Adrenal gland (tissue), 9 donors: ENCODE measurements at regions not wholly inside any gene's neighbourhood (a gene's known extent, or its start where the extent isn't known, plus 50 kb on each side); places are given as distances from the start of the nearest gene placed in this dataset.

Source experiments
- DNase-seq, 7 donors: peaks; one replicate each; pipeline ENCODE4 v3.0.0-alpha.2; 2019 to 2020
- H3K27ac ChIP-seq, 5 donors: fragments of 200-600 bp; sonication (generic) in 4 of 5; 1 replicate in 3 of 5; 2 replicates in 2 of 5; pipeline versions ENCODE4 v1.5.1 to v1.8.0; 2016 to 2020; ENCODE audit warnings: mild to moderate bottlenecking in 1 of 5
- H3K27me3 ChIP-seq: fragments of 200-600 bp; 2 replicates; pipeline ENCODE4 v1.8.0; 2021
- H3K36me3 ChIP-seq, 2 donors: fragments of 200-600 bp; replicated peaks in 1 of 2; 1 replicate in 1 of 2; 2 replicates in 1 of 2; pipeline versions ENCODE4 v1.5.1 to v1.8.0; 2018 to 2022
- H3K4me1 ChIP-seq, 2 donors: fragments of 200-600 bp; replicated peaks in 1 of 2; 1 replicate in 1 of 2; 2 replicates in 1 of 2; pipeline versions ENCODE4 v1.5.1 to v1.8.0; 2018 to 2021
- H3K4me3 ChIP-seq, 4 donors: fragments of 200-600 bp; sonication (generic) in 3 of 4; one replicate each; pipeline ENCODE4 v1.5.1; 2016 to 2018
- H3K9me3 ChIP-seq, 3 donors: fragments of 200-600 bp; sonication (generic) in 1 of 3; replicated peaks in 1 of 3; 1 replicate in 2 of 3; 2 replicates in 1 of 3; pipeline versions ENCODE4 v1.5.1 to v1.8.0; 2016 to 2021
- POLR2A ChIP-seq, 2 donors: fragments of 450-650 bp; IDR thresholded peaks; one replicate each; pipeline ENCODE4 v1.6.1; 2017; ENCODE audit warnings: antibody characterized with exemption in 2 of 2, mild to moderate bottlenecking in 2 of 2, moderate library complexity in 1 of 2
- WGBS, 4 donors: extraction: QIAGEN DNeasy Blood & Tissue Kit in 2 of 4; methylation state at CpG; one replicate each; pipeline versions ENCODE4 v1.1.5 to v1.1.7; 2013 to 2017; 5-methylcytosine and 5-hydroxymethylcytosine counted together
- intact Hi-C, 2 donors: fragments of 100-400 bp; cut with DNase I; formaldehyde crosslinking; loops; one replicate each; pipeline versions ENCODE4 v1.14.1 to v1.15.0; 2022 to 2023
- TF ChIP-seq, protein P1 (sequence below), 6 experiments: fragments of 450-650 bp in 4 of 6; fragments of 200-600 bp in 2 of 6; sonication (generic) in 1 of 6; IDR thresholded peaks; 1 replicate in 5 of 6; 2 replicates in 1 of 6; pipeline versions ENCODE4 v1.5.1 to v1.8.0; 2016 to 2021; ENCODE audit warnings: antibody characterized with exemption in 6 of 6, mild to moderate bottlenecking in 2 of 6, moderate library complexity in 1 of 6
- donor health status: healthy with polysubstance abuse.
- donor health status: Bipolar disorder and iron deficiency.
- donor health status: DM: yes; HTN: yes; CAD: no.
- donor health status: DM: no; HTN: no; CAD: no.
- donor health status: DM: no; HTN: no; CAD: no.

- Histone ChIP-seq H3K27me3 (no peaks in the 10 kb centered on the region), H3K4me1 (no peaks in the 10 kb centered on the region), H3K4me3 (no peak overlapping the region), H3K36me3 (no peaks in the 10 kb centered on the region), H3K9me3 (no peaks in the 10 kb centered on the region), H3K27ac (no peak overlapping the region)
- no peak for TF ChIP-seq POLR2A (IDR thresholded peaks at IDR 0.05)
- TF ChIP-seq, protein P1, sequence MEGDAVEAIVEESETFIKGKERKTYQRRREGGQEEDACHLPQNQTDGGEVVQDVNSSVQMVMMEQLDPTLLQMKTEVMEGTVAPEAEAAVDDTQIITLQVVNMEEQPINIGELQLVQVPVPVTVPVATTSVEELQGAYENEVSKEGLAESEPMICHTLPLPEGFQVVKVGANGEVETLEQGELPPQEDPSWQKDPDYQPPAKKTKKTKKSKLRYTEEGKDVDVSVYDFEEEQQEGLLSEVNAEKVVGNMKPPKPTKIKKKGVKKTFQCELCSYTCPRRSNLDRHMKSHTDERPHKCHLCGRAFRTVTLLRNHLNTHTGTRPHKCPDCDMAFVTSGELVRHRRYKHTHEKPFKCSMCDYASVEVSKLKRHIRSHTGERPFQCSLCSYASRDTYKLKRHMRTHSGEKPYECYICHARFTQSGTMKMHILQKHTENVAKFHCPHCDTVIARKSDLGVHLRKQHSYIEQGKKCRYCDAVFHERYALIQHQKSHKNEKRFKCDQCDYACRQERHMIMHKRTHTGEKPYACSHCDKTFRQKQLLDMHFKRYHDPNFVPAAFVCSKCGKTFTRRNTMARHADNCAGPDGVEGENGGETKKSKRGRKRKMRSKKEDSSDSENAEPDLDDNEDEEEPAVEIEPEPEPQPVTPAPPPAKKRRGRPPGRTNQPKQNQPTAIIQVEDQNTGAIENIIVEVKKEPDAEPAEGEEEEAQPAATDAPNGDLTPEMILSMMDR (IDR thresholded peaks at IDR 0.05), result no peak
- DNase-seq, result no peak
- 87 to 92% (median 90%) methylated on average over 3 of the region's 3 CpGs for WGBS, 4 donors
- intact Hi-C loops, result no loop called here
Measured at GRCh38 chr3:24944805-24945520, 450.3 kb upstream of the THRB start.

DNA sequence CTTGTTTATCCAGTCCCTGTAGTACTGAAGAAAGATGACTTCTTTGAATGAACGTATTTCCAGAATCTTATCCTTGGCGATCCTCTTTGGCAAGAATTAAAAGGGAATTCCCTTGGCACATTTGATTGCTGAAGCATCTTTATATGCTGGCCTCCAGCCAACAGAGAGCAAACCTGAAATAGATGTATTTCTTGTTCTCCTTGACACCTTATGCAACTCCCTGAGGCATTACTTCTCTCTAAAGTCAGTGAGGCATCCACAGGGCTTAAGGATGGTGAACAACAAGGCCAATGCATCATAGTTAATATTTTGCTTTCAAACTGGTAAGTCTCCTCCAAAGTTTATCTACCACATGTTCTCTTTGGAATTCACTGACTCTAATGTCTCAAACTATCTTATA lies 450.9 kb upstream of the THRB start:
- Histone ChIP-seq H3K27me3 (no peaks in the 10 kb centered on the region), H3K4me3 (no peak overlapping the region), H3K9me3 (no peaks in the 10 kb centered on the region), H3K4me1 (no peaks in the 10 kb centered on the region), H3K27ac (no peak overlapping the region), H3K36me3 (no peaks in the 10 kb centered on the region)
- no peak for DNase-seq
- TF ChIP-seq, protein P1 (IDR thresholded peaks at IDR 0.05), result no peak
- no peak for TF ChIP-seq POLR2A (IDR thresholded peaks at IDR 0.05)
- WGBS, 4 donors, result 20 to 40% (median 34%) methylated on average over 2 of the region's 2 CpGs
- intact Hi-C loops, result no loop called here

- no peak for TF ChIP-seq POLR2A (IDR thresholded peaks at IDR 0.05)
- TF ChIP-seq, protein P1 (IDR thresholded peaks at IDR 0.05), result no peak
- WGBS, 4 donors, result 74 to 79% (median 75%) methylated on average over 4 of the region's 4 CpGs
- Histone ChIP-seq H3K4me3 (no peak overlapping the region), H3K9me3 (no peaks in the 10 kb centered on the region), H3K27me3 (no peaks in the 10 kb centered on the region), H3K27ac (no peak overlapping the region), H3K36me3 (no peaks in the 10 kb centered on the region), H3K4me1 (no peaks in the 10 kb centered on the region)
- intact Hi-C loops, result no loop called here
- DNase-seq, result no peak
Measured at GRCh38 chr3:24947103-24947502, 452.5 kb upstream of the THRB start.

DNA sequence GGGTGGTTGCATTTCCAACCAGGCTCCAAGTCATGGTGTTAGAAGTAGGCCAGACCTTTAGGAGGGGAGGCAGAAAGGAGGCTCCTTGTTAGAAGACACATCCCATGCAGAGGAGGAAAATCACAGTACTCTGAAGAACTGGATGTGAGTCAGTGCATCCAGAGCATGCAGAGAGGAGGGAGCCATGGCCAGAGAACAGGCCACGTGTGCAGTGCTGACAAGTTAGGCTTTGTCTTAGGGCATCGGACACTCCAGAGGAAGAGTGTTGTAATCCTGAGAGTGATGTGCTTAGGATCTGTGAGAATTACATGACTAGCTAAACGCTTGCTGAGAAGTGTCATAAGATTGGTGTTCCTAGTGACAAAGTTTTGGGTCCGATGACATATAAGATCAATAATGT lies 456.5 kb upstream of the THRB start:
- no peaks in the 10 kb centered on the region for H3K9me3 ChIP-seq
- no peak overlapping the region for H3K4me3 ChIP-seq
- TF ChIP-seq, protein P1 (IDR thresholded peaks at IDR 0.05), result no peak
- no peak for TF ChIP-seq POLR2A (IDR thresholded peaks at IDR 0.05)
- intact Hi-C loops, result no loop called here
- 78 to 88% (median 81%) methylated on average over 4 of the region's 4 CpGs for WGBS, 4 donors
- H3K36me3 ChIP-seq, result no peaks in the 10 kb centered on the region
- H3K27me3 ChIP-seq, result no peaks in the 10 kb centered on the region
- H3K4me1 ChIP-seq, result no peaks in the 10 kb centered on the region
- H3K27ac ChIP-seq, result no peak overlapping the region
- DNase-seq, result no peak
